ENCODE measurements at regions not wholly inside any gene's neighbourhood (a gene's known extent, or its start where the extent isn't known, plus 50 kb on each side); places are given as distances from the start of the nearest gene placed in this dataset.
"Not testable (repeated sequence)": the region's sequence is repeated elsewhere in the genome, so short reads cannot be mapped to it uniquely, and the experiment has no call there.

GRCh38 chr9:84499969-84500582 lies 159.5 kb upstream of the SLC28A3 start:
- intact Hi-C loops (cut with DNase I): no loop called here
- no peak for DNase-seq

- DNase-seq: no peak
- intact Hi-C loops (cut with DNase I): no loop called here
Measured at GRCh38 chr9:84500826-84501225, 160.3 kb upstream of the SLC28A3 start.

GRCh38 chr9:84501587-84501986 lies 161.0 kb upstream of the SLC28A3 start:
- intact Hi-C loops (cut with DNase I): no loop called here

DNA sequence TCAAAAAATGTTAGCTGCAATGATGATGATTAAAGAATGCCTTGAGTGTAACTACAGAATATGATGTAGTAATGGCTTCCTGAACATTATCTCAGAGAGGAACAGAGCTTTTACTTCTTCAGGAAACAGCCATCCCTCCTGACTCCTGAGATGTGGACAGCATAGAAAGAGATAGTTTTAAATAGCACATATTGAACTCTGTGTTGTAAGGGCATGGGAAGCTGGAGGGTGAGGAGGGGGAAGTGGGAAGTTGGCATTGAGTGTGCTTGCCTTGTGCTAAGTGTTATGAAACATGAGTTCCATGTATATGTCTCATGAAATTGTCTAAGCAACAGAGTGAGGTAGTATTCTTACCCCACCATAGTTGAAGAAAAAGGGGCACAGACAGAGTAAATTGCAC lies 161.5 kb upstream of the SLC28A3 start:
- no peak for DNase-seq
- intact Hi-C loops (cut with DNase I): no loop called here

More at GRCh38 chr9:84501587-84501986, 161.0 kb upstream of the SLC28A3 start:
- DNase-seq: no peak

DNA sequence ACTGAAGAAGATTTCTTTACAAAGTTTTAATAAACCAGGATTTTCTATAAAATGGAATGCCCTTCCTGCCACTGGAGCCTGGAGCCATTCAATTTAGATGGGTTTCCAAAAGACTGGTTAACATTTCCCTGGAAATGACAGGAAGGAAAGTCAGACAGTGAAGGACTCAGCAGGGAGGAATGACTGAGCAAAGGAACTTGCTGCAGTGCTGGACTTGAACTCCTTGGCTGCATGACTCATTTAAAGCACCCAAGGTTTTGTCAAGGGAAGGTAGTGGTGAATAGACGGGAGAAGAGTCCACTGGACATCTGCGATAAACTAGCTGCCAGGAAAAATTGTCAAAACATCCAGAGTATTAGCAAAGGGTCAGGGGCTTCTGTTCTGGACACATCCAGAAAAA lies 163.8 kb upstream of the SLC28A3 start:
- intact Hi-C loops (cut with DNase I): no loop called here
- no peak for DNase-seq

DNA sequence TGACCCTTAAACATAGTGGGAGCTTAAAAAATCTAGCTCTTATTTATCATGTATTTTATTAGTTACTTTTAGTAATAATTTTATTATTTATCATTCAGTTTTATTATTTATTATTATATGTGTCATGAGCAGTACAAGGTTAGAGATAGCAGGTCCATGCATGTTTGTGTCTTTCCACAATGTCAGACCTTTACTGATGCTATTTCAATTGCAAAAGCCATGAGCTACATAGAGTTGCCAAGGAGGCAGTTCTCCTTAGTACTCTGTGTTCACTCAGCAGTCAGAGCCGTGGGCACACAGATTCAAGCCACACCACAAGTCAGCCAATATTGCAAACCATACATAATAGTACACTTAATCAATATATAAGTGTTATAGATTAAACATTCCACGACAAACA lies 157.9 kb upstream of the NTRK2 start:
- DNase-seq: no peak
- intact Hi-C loops (cut with DNase I): no loop called here

- DNase-seq: no peak
- intact Hi-C loops (cut with DNase I): no loop called here
Measured at GRCh38 chr9:84512493-84512892, 157.0 kb upstream of the NTRK2 start.

DNA sequence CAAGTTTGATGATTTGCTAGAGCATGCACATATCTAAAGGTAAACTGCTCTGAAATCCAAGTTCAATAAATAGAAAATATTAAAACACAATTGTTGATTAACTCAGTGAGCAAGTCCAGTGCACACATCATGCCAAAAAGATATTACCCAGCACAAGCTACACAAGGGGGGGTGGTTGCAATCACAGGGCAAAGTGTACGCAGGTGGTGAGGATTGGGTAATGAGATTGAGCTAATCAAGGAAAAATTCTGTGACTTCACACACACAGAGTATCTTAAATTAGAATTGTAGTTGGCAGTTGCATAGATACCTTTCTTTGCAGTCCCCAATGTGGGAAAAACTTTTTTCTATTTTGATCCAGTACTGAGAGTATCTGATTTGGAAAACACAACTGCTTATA lies 156.1 kb upstream of the NTRK2 start:
- no peak for DNase-seq
- intact Hi-C loops (cut with DNase I): no loop called here

- intact Hi-C loops (cut with DNase I): no loop called here
- no peak for DNase-seq
Measured at GRCh38 chr9:84513979-84514378, 155.6 kb upstream of the NTRK2 start.

DNA sequence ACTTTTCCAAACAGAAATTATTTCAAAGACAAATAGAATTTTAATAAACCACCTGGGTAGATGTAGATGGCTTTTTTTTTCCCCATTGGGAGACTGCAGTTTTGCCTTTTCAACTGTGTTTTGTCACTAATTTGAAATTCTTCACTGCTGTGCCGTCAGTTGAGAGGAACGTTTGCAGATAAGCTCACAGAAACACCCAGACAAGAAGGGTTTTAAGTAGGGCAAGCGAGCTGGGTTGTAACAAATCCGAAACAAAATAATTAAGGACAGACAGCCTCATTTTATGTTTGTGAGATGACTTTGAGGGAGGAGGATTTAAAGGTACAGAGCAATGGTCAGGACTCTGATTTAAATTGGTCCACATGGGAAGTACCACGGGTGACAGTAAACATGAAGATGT lies 155.1 kb upstream of the NTRK2 start:
- DNase-seq: no peak
- intact Hi-C loops (cut with DNase I): no loop called here

DNA sequence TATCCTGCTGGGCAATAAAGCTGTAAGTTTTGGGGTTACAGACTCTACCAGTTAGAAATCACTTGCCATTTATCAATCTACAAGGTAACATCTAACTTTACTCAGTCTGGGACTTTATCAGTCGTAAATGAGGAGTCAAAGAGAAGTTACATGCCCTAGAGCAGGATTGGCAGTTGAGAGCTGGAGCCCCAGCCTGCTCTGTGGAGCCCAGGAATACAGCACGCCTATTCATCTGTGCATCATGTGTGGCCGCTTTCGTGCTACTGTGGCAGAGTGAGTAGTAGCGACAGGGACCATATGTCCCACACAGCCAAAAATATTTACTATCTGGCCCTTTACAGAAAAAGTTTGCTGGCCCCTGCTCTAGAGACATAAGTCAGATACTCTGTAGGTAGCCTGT lies 152.5 kb upstream of the NTRK2 start:
- DNase-seq: no peak
- intact Hi-C loops (cut with DNase I): no loop called here

GRCh38 chr9:84519413-84519812 lies 150.1 kb upstream of the NTRK2 start:
- DNase-seq: no peak
- intact Hi-C loops (cut with DNase I): no loop called here

DNA sequence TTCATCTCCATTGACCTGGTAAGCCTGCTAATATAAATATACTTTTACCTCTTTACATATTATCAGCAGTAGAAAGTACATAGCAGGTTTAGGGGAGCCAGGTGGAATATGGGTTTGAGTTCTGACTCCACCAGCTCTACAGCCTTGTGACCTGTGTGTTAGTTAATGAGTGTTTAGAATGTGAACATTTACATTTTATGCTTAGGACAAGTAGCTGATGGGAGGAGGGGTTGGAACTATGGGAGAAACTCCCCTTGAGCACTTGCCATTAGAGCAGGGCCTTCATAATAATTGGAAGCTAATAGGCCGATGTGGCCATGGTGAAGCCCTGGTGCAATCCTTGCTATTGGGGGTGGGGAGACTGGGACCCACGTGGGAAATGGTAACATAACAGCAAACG lies 148.3 kb upstream of the NTRK2 start:
- intact Hi-C loops (cut with DNase I): no loop called here
- peak in 1 of 10 donors; percentile 41 for DNase-seq

- DNase-seq: peak in 1 of 10 donors; percentile 65
- intact Hi-C loops (cut with DNase I): not testable (repeated sequence)
Measured at GRCh38 chr9:84526211-84526610, 143.3 kb upstream of the NTRK2 start.

DNA sequence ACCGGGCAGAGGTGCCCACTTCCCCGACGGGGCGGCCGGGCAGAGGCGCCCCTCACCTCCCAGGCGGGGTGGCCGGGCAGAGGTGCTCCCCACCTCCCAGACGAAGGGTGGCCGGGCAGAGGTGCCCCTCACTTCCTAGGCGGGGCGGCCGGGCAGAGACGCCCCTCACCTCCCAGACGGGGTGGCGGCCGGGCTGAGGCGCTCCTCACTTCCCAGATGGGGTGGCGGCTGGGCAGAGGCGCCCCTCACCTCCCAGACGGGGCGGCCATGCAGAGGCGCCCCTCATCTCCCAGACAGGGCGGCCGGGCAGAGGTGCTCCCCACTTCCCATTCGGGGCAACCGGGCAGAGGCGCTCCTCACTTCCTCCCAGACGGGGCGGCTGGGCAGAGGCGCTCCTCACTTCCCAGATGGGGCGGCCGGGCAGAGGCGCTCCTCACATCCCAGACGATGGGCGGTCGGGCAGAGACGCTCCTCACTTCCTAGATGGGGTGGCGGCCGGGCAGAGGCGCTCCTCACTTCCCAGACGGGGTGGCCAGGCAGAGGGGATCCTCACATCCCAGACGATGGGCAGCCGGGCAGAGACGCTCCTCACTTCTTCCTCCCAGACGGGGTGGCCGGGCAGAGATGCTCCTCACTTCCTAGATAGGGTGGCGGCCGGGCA lies 142.3 kb upstream of the NTRK2 start:
- intact Hi-C loops (cut with DNase I): not testable (repeated sequence)
- DNase-seq: peak in 3 of 10 donors; percentile 62 to 78 (median 72)

DNA sequence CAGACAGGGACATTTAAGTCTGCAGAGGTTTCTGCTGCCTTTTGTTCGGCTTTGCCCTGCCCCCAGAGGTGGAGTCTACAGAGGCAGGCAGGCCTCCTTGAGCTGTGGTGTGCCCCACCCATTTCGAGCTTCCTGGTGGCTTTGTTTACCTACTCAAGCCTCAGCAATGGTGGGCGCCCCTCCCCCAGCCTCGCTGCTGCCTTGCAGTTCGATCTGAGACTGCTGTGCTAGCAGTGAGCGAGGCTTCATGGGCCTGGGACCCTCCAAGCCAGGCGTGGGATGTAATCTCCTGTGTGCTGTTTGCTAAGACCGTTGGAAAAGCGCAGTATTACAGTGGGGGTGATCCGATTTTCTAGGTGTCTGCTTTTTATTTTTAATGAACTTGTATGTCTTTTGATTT lies 133.6 kb upstream of the NTRK2 start:
- peak in 2 of 10 donors; percentile 52 to 63 for DNase-seq
- intact Hi-C loops (cut with DNase I): not testable (repeated sequence)

GRCh38 chr9:84538879-84539278 lies 130.7 kb upstream of the NTRK2 start:
- intact Hi-C loops (cut with DNase I): no loop called here
- no peak for DNase-seq

DNA sequence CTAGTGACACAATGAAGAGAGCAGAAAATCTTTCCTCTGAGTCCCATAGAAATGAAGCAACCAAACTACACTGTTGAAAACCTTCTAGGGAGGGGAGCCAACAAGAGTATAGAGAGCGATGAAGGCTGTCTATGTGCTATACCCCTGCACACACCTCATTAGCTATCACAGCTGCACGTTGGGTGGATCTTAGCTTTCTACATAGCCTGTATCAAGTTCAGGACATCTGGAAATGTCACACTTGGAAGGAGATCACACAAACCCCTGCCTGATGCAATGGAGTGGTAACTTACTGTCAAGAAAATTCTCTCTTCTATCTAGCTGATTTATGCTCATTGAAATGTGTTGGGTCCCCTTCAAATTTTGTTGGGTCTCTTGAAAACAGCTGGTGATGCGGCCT lies 127.0 kb upstream of the NTRK2 start:
- DNase-seq: no peak
- intact Hi-C loops (cut with DNase I): no loop called here

- DNase-seq: no peak
- intact Hi-C loops (cut with DNase I): no loop called here
Measured at GRCh38 chr9:84554069-84554664, 115.4 kb upstream of the NTRK2 start.

GRCh38 chr9:84556556-84556955 lies 113.0 kb upstream of the NTRK2 start:
- no peak for DNase-seq
- intact Hi-C loops (cut with DNase I): no loop called here

DNA sequence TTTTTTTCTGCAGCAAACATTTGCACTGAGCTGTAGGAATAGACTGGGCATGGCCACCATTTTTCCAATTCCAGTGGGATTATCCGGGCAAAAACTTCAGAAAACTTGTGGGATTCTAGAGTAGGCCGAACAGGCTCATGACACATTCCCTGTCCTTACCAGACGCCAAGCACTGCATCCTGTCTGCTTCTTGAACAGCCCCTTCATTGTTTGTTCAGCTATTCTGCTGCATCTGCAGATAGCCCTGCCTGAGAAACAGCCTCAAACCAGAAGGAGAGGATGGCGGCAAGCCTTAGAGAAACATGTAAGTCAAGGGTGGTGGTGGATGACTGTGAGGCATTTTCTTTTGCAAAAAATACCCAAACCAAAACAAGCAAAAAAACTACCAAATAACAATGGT lies 111.8 kb upstream of the NTRK2 start:
- DNase-seq: no peak
- intact Hi-C loops (cut with DNase I): no loop called here

GRCh38 chr9:84563691-84564090 lies 105.8 kb upstream of the NTRK2 start:
- intact Hi-C loops (cut with DNase I): no loop called here
- no peak for DNase-seq

Measured in posterior cingulate gyrus (tissue), 11 donors.